ENCODE measurements at regions not wholly inside any gene's neighbourhood (a gene's known extent, or its start where the extent isn't known, plus 50 kb on each side); places are given as distances from the start of the nearest gene placed in this dataset.
"Not testable (repeated sequence)": the region's sequence is repeated elsewhere in the genome, so short reads cannot be mapped to it uniquely, and the experiment has no call there.

- no peaks in the 10 kb centered on the region for H3K27me3 ChIP-seq (ENCODE audit: control insufficient read depth, insufficient read depth, low read length)
- FAIRE-seq, result no peak
- no peak for DNase-seq (ENCODE audit: low read depth)
- no peaks in the 10 kb centered on the region for H3K36me3 ChIP-seq (ENCODE audit: control insufficient read depth, insufficient read depth, low read length)
- TF ChIP-seq, protein P1, sequence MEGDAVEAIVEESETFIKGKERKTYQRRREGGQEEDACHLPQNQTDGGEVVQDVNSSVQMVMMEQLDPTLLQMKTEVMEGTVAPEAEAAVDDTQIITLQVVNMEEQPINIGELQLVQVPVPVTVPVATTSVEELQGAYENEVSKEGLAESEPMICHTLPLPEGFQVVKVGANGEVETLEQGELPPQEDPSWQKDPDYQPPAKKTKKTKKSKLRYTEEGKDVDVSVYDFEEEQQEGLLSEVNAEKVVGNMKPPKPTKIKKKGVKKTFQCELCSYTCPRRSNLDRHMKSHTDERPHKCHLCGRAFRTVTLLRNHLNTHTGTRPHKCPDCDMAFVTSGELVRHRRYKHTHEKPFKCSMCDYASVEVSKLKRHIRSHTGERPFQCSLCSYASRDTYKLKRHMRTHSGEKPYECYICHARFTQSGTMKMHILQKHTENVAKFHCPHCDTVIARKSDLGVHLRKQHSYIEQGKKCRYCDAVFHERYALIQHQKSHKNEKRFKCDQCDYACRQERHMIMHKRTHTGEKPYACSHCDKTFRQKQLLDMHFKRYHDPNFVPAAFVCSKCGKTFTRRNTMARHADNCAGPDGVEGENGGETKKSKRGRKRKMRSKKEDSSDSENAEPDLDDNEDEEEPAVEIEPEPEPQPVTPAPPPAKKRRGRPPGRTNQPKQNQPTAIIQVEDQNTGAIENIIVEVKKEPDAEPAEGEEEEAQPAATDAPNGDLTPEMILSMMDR (IDR thresholded peaks at IDR 0.05; ENCODE audit: insufficient read depth, low read length, severe bottlenecking), result no peak
- H3K4me3 ChIP-seq (ENCODE audit: low read depth, low read length), result no peak overlapping the region
Observed at GRCh38 chr22:23473901-23474300, 106.2 kb downstream of the IGLL1 start.

DNA sequence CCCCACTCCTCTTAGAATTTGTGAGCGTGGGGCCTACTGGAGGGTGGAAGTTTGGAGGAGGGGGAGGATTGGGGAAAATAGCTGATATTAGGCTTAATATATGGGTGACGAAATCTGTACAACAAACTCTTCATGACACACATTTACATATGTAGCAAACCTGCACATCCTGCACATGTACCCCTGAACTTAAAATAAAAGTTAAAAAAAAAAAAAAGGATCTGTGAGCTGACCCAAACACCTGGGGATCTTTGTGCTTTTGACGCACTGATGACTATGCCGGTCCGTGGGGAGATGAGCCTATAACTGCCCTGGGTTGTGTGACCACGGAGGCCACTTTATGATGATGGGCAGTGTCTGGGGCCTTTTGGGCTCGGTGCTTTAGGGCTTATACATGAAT lies 107.7 kb downstream of the IGLL1 start:
- H3K27me3 ChIP-seq (ENCODE audit: control insufficient read depth, insufficient read depth, low read length); H3K36me3 ChIP-seq (ENCODE audit: control insufficient read depth, insufficient read depth, low read length); DNase-seq (ENCODE audit: low read depth); H3K4me3 ChIP-seq (ENCODE audit: low read depth, low read length); FAIRE-seq: not testable (repeated sequence)

DNA sequence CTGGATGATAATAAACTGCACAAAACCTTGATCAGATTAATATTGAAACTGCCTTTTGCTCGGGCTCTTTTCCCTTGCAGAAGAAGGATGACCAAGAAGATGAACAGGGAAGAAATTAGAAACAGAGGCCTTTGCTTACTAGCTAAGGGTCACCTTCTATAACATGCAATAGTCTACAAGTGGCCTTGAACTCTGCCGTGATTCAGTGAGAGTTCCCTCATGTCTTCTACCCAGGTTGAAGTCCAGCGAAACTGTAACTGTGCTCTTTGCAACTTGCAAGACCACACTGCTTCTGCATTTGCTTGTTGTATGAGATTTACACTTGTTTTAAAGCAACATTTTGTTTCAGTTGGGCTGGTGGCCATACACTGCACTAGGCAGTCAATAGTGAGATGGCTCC lies 108.4 kb downstream of the IGLL1 start:
- H3K36me3 ChIP-seq (ENCODE audit: control insufficient read depth, insufficient read depth, low read length), result no peaks in the 10 kb centered on the region
- FAIRE-seq (no peak), DNase-seq (ENCODE audit: low read depth) (no peak)
- TF ChIP-seq, protein P1 (IDR thresholded peaks at IDR 0.05; ENCODE audit: insufficient read depth, low read length, severe bottlenecking), result no peak
- H3K27me3 ChIP-seq (ENCODE audit: control insufficient read depth, insufficient read depth, low read length), result no peaks in the 10 kb centered on the region
- H3K4me3 ChIP-seq (ENCODE audit: low read depth, low read length), result no peak overlapping the region

DNA sequence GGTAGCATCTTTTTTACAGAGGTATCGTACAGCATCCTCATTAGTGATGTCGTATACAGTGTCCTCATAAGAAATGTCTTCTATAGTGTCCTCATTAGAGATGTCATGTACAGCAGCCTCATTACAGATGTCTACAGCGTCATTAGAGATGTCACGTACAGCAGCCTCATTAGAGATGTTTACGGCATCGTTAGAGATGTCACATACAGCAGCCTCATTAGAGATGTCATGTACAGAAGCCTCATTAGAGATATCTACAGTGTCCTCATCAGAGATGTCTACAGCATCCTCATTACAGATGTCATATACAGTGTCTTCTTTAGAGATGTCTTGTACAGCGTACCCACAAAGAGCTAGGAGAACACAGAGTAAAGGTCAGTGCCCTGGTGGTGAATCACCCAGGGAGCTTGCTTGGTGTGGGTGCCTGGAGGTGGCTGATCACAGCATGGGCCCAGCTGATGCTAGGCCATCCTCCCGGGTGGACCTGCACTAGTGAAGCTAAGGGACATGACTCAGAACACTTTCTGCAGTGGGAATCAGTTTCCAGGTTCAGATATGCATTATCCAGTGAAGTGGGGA lies 109.2 kb downstream of the IGLL1 start:
- no peak for DNase-seq (ENCODE audit: low read depth)
- Histone ChIP-seq H3K36me3 (ENCODE audit: control insufficient read depth, insufficient read depth, low read length) (no peaks in the 10 kb centered on the region), H3K4me3 (ENCODE audit: low read depth, low read length) (no peak overlapping the region), H3K27me3 (ENCODE audit: control insufficient read depth, insufficient read depth, low read length) (no peaks in the 10 kb centered on the region)
- FAIRE-seq, result no peak
- TF ChIP-seq, protein P1 (IDR thresholded peaks at IDR 0.05; ENCODE audit: insufficient read depth, low read length, severe bottlenecking), result no peak

DNA sequence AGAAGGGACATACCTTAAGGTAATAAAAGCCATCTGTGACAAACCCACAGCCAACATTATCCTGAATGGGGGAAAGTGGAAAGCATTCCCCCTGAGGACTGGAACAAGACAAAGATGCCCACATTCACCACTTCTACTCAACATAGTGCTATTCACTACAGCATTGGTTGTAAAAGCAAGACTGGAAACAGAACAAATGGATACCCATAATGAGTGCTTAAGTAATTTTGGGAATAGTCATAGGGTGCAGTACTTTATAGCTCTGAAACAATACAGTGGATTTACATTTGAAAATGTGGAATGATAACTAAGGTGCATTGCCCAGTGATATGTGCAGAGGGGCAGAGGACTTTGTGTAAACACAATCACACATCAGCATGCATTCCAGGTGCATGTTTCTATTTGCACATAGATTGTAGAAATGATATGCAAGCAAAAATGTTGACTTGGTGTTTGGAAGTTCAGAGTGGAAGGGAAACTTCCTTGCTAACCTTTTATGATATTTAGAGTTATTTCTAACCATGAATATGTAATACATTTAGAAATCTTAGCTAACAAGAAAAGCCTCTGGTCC lies 112.3 kb downstream of the IGLL1 start:
- TF ChIP-seq, protein P1 (IDR thresholded peaks at IDR 0.05; ENCODE audit: insufficient read depth, low read length, severe bottlenecking), result no peak
- DNase-seq (ENCODE audit: low read depth), result no peak
- no peak for FAIRE-seq
- Histone ChIP-seq H3K4me3 (ENCODE audit: low read depth, low read length) (no peak overlapping the region), H3K27me3 (ENCODE audit: control insufficient read depth, insufficient read depth, low read length) (no peaks in the 10 kb centered on the region), H3K36me3 (ENCODE audit: control insufficient read depth, insufficient read depth, low read length) (no peaks in the 10 kb centered on the region)

- no peak for DNase-seq (ENCODE audit: low read depth)
- FAIRE-seq, result no peak
- TF ChIP-seq, protein P1 (IDR thresholded peaks at IDR 0.05; ENCODE audit: insufficient read depth, low read length, severe bottlenecking), result no peak
- H3K4me3 ChIP-seq (ENCODE audit: low read depth, low read length), result no peak overlapping the region
- H3K27me3 ChIP-seq (ENCODE audit: control insufficient read depth, insufficient read depth, low read length), result no peaks in the 10 kb centered on the region
- H3K36me3 ChIP-seq (ENCODE audit: control insufficient read depth, insufficient read depth, low read length), result no peaks in the 10 kb centered on the region
Observed at GRCh38 chr22:23466351-23466750, 113.7 kb downstream of the IGLL1 start.

DNA sequence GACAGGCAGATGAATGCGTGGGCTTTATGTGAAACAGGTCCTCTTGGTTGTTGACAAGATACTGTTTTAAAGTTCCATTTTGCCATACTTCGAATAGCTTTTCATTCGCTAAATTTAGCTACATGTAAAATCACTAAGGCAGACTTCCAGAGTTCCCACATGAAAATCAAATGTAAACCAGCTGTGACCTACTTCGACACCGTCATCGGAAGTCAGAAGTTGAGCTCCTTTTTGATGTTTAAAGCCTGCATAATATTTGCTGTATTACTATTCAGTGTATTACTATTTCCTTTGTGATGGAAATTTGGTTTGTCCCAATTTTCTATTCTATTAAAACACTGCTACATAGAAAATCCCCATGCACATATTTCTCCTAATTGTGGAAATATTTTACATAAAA lies 115.3 kb downstream of the IGLL1 start:
- not testable (repeated sequence) for H3K36me3 ChIP-seq (ENCODE audit: control insufficient read depth, insufficient read depth, low read length); H3K4me3 ChIP-seq (ENCODE audit: low read depth, low read length); DNase-seq (ENCODE audit: low read depth); FAIRE-seq; H3K27me3 ChIP-seq (ENCODE audit: control insufficient read depth, insufficient read depth, low read length)

DNA sequence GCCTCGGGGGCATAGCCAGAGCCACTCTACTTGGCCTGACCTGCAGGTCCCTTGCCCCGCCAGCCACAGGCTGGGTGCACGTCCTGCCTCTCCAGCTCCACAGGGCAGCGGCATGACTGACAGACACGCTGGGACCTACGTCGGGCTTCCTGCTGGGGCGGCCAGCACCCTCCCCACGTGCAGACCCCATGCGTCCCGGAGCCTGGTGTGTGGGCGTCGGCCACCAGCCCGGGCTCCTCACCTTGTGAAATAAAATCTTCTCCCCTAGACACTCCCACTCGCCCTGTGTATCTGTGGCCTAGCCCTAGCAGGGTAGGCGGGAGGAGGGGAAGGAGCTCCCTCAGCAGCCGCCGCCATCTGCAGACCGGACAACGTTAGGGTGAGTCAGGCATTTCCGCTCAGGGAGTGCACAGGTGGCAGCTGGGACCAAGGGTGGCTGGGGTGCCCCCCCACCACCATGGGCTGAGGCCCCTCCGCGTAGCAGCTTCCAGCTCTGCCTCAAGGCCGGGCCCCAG lies 119.5 kb downstream of the IGLL1 start:
- not testable (repeated sequence) for FAIRE-seq; H3K4me3 ChIP-seq (ENCODE audit: low read depth, low read length); DNase-seq (ENCODE audit: low read depth)

GRCh38 chr22:23459645-23460516 lies 120.2 kb downstream of the IGLL1 start:
- H3K36me3 ChIP-seq (ENCODE audit: control insufficient read depth, insufficient read depth, low read length); H3K27me3 ChIP-seq (ENCODE audit: control insufficient read depth, insufficient read depth, low read length); H3K4me3 ChIP-seq (ENCODE audit: low read depth, low read length); DNase-seq (ENCODE audit: low read depth): not testable (repeated sequence)
- peak; percentile 50 for FAIRE-seq

More for the DNA sequence above, 119.5 kb downstream of the IGLL1 start:
- H3K27me3 ChIP-seq (ENCODE audit: control insufficient read depth, insufficient read depth, low read length); H3K36me3 ChIP-seq (ENCODE audit: control insufficient read depth, insufficient read depth, low read length): not testable (repeated sequence)

All from bronchial epithelial cell (primary cell).